H9 (cell line): ENCODE measurements at regions not wholly inside any gene's neighbourhood (a gene's known extent, or its start where the extent isn't known, plus 50 kb on each side); places are given as distances from the start of the nearest gene placed in this dataset.

Source experiments
- DNase-seq: peaks from one replicate; pipeline ENCODE4 v3.0.0-alpha.2; 2017
- H2AFZ ChIP-seq: one replicate; pipeline ENCODE4 v1.6.1; 2013; ENCODE audit warnings: mild to moderate bottlenecking, low read length, control low read depth, moderate library complexity
- H2AK5ac ChIP-seq: 2 replicates; pipeline ENCODE4 v1.6.1; 2013; ENCODE audit warnings: low read length, control low read depth, mixed read lengths; ENCODE audit not compliant: insufficient read length
- H2BK120ac ChIP-seq: one replicate; pipeline ENCODE4 v1.6.1; 2013; ENCODE audit warnings: low read depth, mild to moderate bottlenecking, low read length, control low read depth, inconsistent platforms; ENCODE audit not compliant: poor library complexity, severe bottlenecking
- H2BK12ac ChIP-seq: 2 replicates; pipeline ENCODE4 v1.6.1; 2013; ENCODE audit warnings: low read length, control low read depth, mixed read lengths, low read depth; ENCODE audit not compliant: insufficient read length
- H2BK15ac ChIP-seq: 2 replicates; pipeline ENCODE4 v1.6.1; 2013; ENCODE audit warnings: low read depth, low read length, control low read depth
- H2BK20ac ChIP-seq: one replicate; pipeline ENCODE4 v1.6.1; 2013; ENCODE audit warnings: low read depth, mild to moderate bottlenecking, low read length, control low read depth, inconsistent platforms; ENCODE audit not compliant: poor library complexity, severe bottlenecking
- H2BK5ac ChIP-seq: 2 replicates; pipeline ENCODE4 v1.6.1; 2013; ENCODE audit warnings: low read length, control low read depth, mixed read lengths; ENCODE audit not compliant: insufficient read length
- H3K14ac ChIP-seq: 2 replicates; pipeline ENCODE4 v1.6.1; 2013; ENCODE audit warnings: low read length, control low read depth; ENCODE audit not compliant: insufficient read depth
- H3K18ac ChIP-seq: 2 replicates; pipeline ENCODE4 v1.6.1; 2013; ENCODE audit warnings: low read depth, mild to moderate bottlenecking, mixed read lengths, low read length, control low read depth; ENCODE audit not compliant: insufficient read length
- H3K23ac ChIP-seq: 2 replicates; pipeline ENCODE4 v1.6.1; 2013; ENCODE audit warnings: low read length, control low read depth, mixed read lengths, low read depth; ENCODE audit not compliant: insufficient read length
- H3K23me2 ChIP-seq: 2 replicates; pipeline ENCODE4 v1.6.1; 2013; ENCODE audit warnings: low read depth, mild to moderate bottlenecking, mixed read lengths, low read length, control low read depth; ENCODE audit not compliant: insufficient read length, poor library complexity, severe bottlenecking
- H3K27ac ChIP-seq: 2 replicates; pipeline ENCODE4 v1.5.1; 2013; ENCODE audit warnings: low read length, control low read depth, mixed read lengths, low read depth; ENCODE audit not compliant: insufficient read length
- H3K27me3 ChIP-seq: 2 replicates; pipeline ENCODE4 v1.6.1; 2013; ENCODE audit warnings: low read length, control low read depth, inconsistent platforms; ENCODE audit not compliant: insufficient read depth
- H3K4ac ChIP-seq: 2 replicates; pipeline ENCODE4 v1.6.1; 2013; ENCODE audit warnings: low read depth, mild to moderate bottlenecking, control low read depth, inconsistent platforms, low read length, moderate library complexity
- H3K4me1 ChIP-seq: 2 replicates; pipeline ENCODE4 v1.6.1; 2013; ENCODE audit warnings: low read length, control low read depth, inconsistent platforms; ENCODE audit not compliant: insufficient read depth
- H3K4me2 ChIP-seq: 2 replicates; pipeline ENCODE4 v1.6.1; 2013; ENCODE audit warnings: low read length, control low read depth, mixed read lengths; ENCODE audit not compliant: insufficient read length, insufficient read depth
- H3K56ac ChIP-seq: 2 replicates; pipeline ENCODE4 v1.6.1; 2013; ENCODE audit warnings: low read depth, mild to moderate bottlenecking, mixed read lengths, low read length, control low read depth; ENCODE audit not compliant: insufficient read length
- H3K79me1 ChIP-seq: 2 replicates; pipeline ENCODE4 v1.6.1; 2013; ENCODE audit warnings: low read depth, mild to moderate bottlenecking, moderate library complexity, low read length, control low read depth, inconsistent platforms; ENCODE audit not compliant: insufficient read depth, poor library complexity, severe bottlenecking
- H3K79me2 ChIP-seq: 2 replicates; pipeline ENCODE4 v1.6.1; 2013; ENCODE audit warnings: low read length, control low read depth, inconsistent platforms; ENCODE audit not compliant: insufficient read depth
- H3K9ac ChIP-seq: 2 replicates; pipeline ENCODE4 v1.6.1; 2013; ENCODE audit warnings: low read length, control low read depth, mixed read lengths; ENCODE audit not compliant: insufficient read length; ENCODE audit errors: extremely low read depth
- H3K9me3 ChIP-seq: one replicate; pipeline ENCODE4 v1.6.1; 2013; ENCODE audit warnings: low read depth, low read length, inconsistent platforms; ENCODE audit not compliant: control insufficient read depth
- H3T11ph ChIP-seq: one replicate; pipeline ENCODE4 v1.6.1; 2013; ENCODE audit warnings: mild to moderate bottlenecking, low read length, control low read depth, inconsistent platforms
- H4K20me1 ChIP-seq: one replicate; pipeline ENCODE4 v1.6.1; 2013; ENCODE audit not compliant: control insufficient read depth, insufficient read length, insufficient read depth
- H4K5ac ChIP-seq: 2 replicates; pipeline ENCODE4 v1.6.1; 2013; ENCODE audit warnings: low read depth, mild to moderate bottlenecking, mixed read lengths, low read length, control low read depth; ENCODE audit not compliant: insufficient read length
- H4K8ac ChIP-seq: replicated peaks from 2 replicates; pipeline ENCODE4 v1.6.1; 2013; ENCODE audit warnings: low read length, control low read depth, mixed read lengths, low read depth; ENCODE audit not compliant: insufficient read length
- H4K91ac ChIP-seq: 2 replicates; pipeline ENCODE4 v1.6.1; 2013; ENCODE audit warnings: low read depth, mild to moderate bottlenecking, moderate library complexity, mixed read lengths, low read length, control low read depth; ENCODE audit not compliant: insufficient read length
- H3K27ac Mint-ChIP-seq, 3 experiments: 2 replicates in 2 of 3; 3 replicates in 1 of 3; pipeline ENCODE4 v1.8.0; 2020 to 2021; ENCODE audit warnings: mixed read lengths in 3 of 3, mild to moderate bottlenecking in 1 of 3, moderate library complexity in 1 of 3
- H3K27me3 Mint-ChIP-seq: 2 replicates; pipeline ENCODE4 v1.8.0; 2021; ENCODE audit warnings: low read depth, mild to moderate bottlenecking, moderate library complexity, mixed read lengths
- H3K36me3 Mint-ChIP-seq, 3 experiments: 2 replicates in 2 of 3; 3 replicates in 1 of 3; pipeline ENCODE4 v1.8.0; 2020 to 2021; ENCODE audit warnings: low read depth in 3 of 3, mixed read lengths in 3 of 3; ENCODE audit not compliant: insufficient read depth in 1 of 3
- H3K4me1 Mint-ChIP-seq, 2 experiments: 2 replicates each; pipeline ENCODE4 v1.8.0; 2020; ENCODE audit warnings: mixed read lengths in 2 of 2
- H3K4me3 Mint-ChIP-seq, 2 experiments: 2 replicates in 1 of 2; 3 replicates in 1 of 2; pipeline ENCODE4 v1.8.0; 2020 to 2021; ENCODE audit warnings: mild to moderate bottlenecking in 2 of 2, mixed read lengths in 2 of 2, moderate library complexity in 1 of 2
- H3K9me3 Mint-ChIP-seq, 2 experiments: 2 replicates in 1 of 2; 3 replicates in 1 of 2; pipeline ENCODE4 v1.8.0; 2020; ENCODE audit warnings: mild to moderate bottlenecking in 2 of 2, mixed read lengths in 2 of 2, moderate library complexity in 1 of 2
- WGBS: extraction: QIAGEN DNeasy Blood & Tissue Kit; methylation state at CpG from one replicate; pipeline ENCODE4 v1.1.7; 2013; ENCODE audit warnings: missing lambda C conversion rate, low lambda C conversion rate, mixed read lengths; ENCODE audit not compliant: insufficient read length; ENCODE audit errors: extremely low coverage; 5-methylcytosine and 5-hydroxymethylcytosine counted together
- TF ChIP-seq, protein P1 (sequence below): fragments of 200-600 bp; sonication (generic); conservative IDR thresholded peaks from 3 replicates; pipeline ENCODE4 v1.8.0; 2021; ENCODE audit warnings: antibody characterized with exemption, mild to moderate bottlenecking

DNA sequence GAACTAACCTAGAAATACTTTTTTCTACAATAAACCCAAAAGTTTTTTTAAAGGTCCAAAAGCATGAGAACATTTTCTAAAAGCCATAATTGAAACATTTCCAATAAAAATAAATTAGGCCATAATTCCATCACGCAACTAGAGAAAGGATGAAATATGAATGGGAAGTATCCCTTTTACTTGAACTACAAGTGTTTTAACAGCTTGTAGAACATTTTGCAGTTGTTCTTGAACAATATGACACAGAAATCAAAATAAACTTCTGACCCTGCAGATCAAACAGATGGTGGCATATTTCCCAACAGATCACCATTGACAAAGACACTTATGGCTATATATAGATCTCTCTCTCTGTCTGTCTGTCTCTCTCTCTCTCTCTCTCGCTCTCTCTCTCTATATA lies 624.4 kb downstream of the PSAT1 start:
- H3K9ac ChIP-seq, result no peak overlapping the region
- no peak overlapping the region for H3K4me2 ChIP-seq
- Mint-ChIP-seq H3K27ac (no peak overlapping the region), H3K9me3 (peaks cover 16 to 19% of the 10 kb centered on the region in 2 experiments), H3K27me3 (no peaks in the 10 kb centered on the region), H3K4me1 (no peaks in the 10 kb centered on the region), H3K4me3 (no peak overlapping the region), H3K36me3 (peaks cover 6 to 17% (median 10%) of the 10 kb centered on the region in 3 experiments)
- no peak overlapping the region for H3K23ac ChIP-seq
- H3T11ph ChIP-seq, result no peak overlapping the region
- no peaks in the 10 kb centered on the region for H3K23me2 ChIP-seq
- H4K8ac ChIP-seq, result no peak overlapping the region
- H3K27ac ChIP-seq, result no peak overlapping the region
- H3K4ac ChIP-seq, result no peak overlapping the region
- no peak overlapping the region for H3K14ac ChIP-seq
- WGBS, result no CpG with 5 or more reads among the region's 2 CpGs
- no peak overlapping the region for H3K56ac ChIP-seq
- DNase-seq, result no peak
- no peak overlapping the region for H2BK120ac ChIP-seq
- no peak overlapping the region for H2BK12ac ChIP-seq
- no peak overlapping the region for H2BK15ac ChIP-seq
- no peaks in the 10 kb centered on the region for H3K4me1 ChIP-seq
- no peaks in the 10 kb centered on the region for H4K20me1 ChIP-seq
- H3K79me2 ChIP-seq, result no peaks in the 10 kb centered on the region
- H2BK5ac ChIP-seq, result no peak overlapping the region
- no peaks in the 10 kb centered on the region for H3K27me3 ChIP-seq
- no peak overlapping the region for H4K91ac ChIP-seq
- TF ChIP-seq, protein P1, sequence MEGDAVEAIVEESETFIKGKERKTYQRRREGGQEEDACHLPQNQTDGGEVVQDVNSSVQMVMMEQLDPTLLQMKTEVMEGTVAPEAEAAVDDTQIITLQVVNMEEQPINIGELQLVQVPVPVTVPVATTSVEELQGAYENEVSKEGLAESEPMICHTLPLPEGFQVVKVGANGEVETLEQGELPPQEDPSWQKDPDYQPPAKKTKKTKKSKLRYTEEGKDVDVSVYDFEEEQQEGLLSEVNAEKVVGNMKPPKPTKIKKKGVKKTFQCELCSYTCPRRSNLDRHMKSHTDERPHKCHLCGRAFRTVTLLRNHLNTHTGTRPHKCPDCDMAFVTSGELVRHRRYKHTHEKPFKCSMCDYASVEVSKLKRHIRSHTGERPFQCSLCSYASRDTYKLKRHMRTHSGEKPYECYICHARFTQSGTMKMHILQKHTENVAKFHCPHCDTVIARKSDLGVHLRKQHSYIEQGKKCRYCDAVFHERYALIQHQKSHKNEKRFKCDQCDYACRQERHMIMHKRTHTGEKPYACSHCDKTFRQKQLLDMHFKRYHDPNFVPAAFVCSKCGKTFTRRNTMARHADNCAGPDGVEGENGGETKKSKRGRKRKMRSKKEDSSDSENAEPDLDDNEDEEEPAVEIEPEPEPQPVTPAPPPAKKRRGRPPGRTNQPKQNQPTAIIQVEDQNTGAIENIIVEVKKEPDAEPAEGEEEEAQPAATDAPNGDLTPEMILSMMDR, result no peak
- H3K18ac ChIP-seq, result no peak overlapping the region
- H4K5ac ChIP-seq, result no peak overlapping the region
- no peaks in the 10 kb centered on the region for H3K79me1 ChIP-seq
- H2BK20ac ChIP-seq, result no peak overlapping the region
- H2AK5ac ChIP-seq, result no peak overlapping the region
- H2AFZ ChIP-seq, result no peak overlapping the region
- H3K9me3 ChIP-seq, result no peaks in the 10 kb centered on the region
